ENCODE measurements at regions not wholly inside any gene's neighbourhood (a gene's known extent, or its start where the extent isn't known, plus 50 kb on each side); places are given as distances from the start of the nearest gene placed in this dataset.

GRCh38 chr3:87614998-87615397 is 338.6 kb upstream of the POU1F1 start:
- TF ChIP-seq, protein P1, sequence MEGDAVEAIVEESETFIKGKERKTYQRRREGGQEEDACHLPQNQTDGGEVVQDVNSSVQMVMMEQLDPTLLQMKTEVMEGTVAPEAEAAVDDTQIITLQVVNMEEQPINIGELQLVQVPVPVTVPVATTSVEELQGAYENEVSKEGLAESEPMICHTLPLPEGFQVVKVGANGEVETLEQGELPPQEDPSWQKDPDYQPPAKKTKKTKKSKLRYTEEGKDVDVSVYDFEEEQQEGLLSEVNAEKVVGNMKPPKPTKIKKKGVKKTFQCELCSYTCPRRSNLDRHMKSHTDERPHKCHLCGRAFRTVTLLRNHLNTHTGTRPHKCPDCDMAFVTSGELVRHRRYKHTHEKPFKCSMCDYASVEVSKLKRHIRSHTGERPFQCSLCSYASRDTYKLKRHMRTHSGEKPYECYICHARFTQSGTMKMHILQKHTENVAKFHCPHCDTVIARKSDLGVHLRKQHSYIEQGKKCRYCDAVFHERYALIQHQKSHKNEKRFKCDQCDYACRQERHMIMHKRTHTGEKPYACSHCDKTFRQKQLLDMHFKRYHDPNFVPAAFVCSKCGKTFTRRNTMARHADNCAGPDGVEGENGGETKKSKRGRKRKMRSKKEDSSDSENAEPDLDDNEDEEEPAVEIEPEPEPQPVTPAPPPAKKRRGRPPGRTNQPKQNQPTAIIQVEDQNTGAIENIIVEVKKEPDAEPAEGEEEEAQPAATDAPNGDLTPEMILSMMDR (optimal IDR thresholded peaks at IDR 0.05 in 1 of 3, IDR thresholded peaks at IDR 0.05 in 1 of 3, conservative IDR thresholded peaks at IDR 0.05 in 1 of 3; ENCODE audit: extremely low read depth in 1 of 3, insufficient read depth in 2 of 3, low read length in 3 of 3), result no peak
- TF ChIP-seq EZH2 (IDR thresholded peaks at IDR 0.05; ENCODE audit: low read length), result no peak

Data from keratinocyte (primary cell).